HFFc6 (cell line): ENCODE measurements at regions not wholly inside any gene's neighbourhood (a gene's known extent, or its start where the extent isn't known, plus 50 kb on each side); places are given as distances from the start of the nearest gene placed in this dataset.

Experiments
- DNase-seq: peaks from one replicate; pipeline ENCODE4 v3.0.0-alpha.2; 2018
- H3K27ac Mint-ChIP-seq: 2 replicates; pipeline ENCODE4 v1.8.0; 2020; ENCODE audit warnings: mild to moderate bottlenecking, mixed read lengths
- H3K27me3 Mint-ChIP-seq: 2 replicates; pipeline ENCODE4 v1.8.0; 2021; ENCODE audit warnings: mild to moderate bottlenecking, moderate library complexity, mixed read lengths; ENCODE audit not compliant: insufficient read depth
- H3K36me3 Mint-ChIP-seq: 2 replicates; pipeline ENCODE4 v1.8.0; 2021; ENCODE audit warnings: low read depth, mixed read lengths
- H3K4me1 Mint-ChIP-seq: 2 replicates; pipeline ENCODE4 v1.8.0; 2020; ENCODE audit warnings: low read depth, mixed read lengths
- H3K4me3 Mint-ChIP-seq: 2 replicates; pipeline ENCODE4 v1.8.0; 2020; ENCODE audit warnings: mild to moderate bottlenecking, moderate library complexity, mixed read lengths
- H3K9me3 Mint-ChIP-seq: 2 replicates; pipeline ENCODE4 v1.8.0; 2020; ENCODE audit warnings: mild to moderate bottlenecking, mixed read lengths
- TF ChIP-seq, protein P1 (sequence below): fragments of 200-600 bp; sonication (generic); IDR thresholded peaks from 2 replicates; pipeline ENCODE4 v1.5.0; 2021; ENCODE audit warnings: antibody characterized with exemption, mild to moderate bottlenecking

DNA sequence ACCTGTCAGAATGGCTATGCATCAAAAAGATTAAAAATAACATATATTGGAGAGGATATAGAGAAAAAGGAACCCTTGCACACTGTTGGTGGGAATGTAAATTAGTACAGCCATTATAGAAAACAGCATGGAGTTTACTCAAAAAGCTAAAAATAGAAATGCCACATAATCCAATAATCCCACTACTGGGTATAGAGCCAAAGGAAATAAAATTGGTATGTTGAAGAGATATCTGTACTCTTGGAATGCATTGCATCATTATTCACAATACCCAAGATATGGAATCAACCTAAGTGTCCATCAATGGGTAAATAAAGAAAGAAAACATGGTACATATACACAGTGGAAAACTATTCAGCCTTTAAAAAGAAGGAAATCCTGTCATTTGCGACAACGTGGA, 77.2 kb downstream of the C1D start:
- no peak for DNase-seq
- no peaks in the 10 kb centered on the region for H3K36me3 Mint-ChIP-seq
- peaks cover 21% of the 10 kb centered on the region for H3K4me1 Mint-ChIP-seq
- peaks cover 3% of the 10 kb centered on the region; the same call in 1 of the 2 replicates for H3K27me3 Mint-ChIP-seq
- no peaks in the 10 kb centered on the region for H3K9me3 Mint-ChIP-seq
- TF ChIP-seq, protein P1, sequence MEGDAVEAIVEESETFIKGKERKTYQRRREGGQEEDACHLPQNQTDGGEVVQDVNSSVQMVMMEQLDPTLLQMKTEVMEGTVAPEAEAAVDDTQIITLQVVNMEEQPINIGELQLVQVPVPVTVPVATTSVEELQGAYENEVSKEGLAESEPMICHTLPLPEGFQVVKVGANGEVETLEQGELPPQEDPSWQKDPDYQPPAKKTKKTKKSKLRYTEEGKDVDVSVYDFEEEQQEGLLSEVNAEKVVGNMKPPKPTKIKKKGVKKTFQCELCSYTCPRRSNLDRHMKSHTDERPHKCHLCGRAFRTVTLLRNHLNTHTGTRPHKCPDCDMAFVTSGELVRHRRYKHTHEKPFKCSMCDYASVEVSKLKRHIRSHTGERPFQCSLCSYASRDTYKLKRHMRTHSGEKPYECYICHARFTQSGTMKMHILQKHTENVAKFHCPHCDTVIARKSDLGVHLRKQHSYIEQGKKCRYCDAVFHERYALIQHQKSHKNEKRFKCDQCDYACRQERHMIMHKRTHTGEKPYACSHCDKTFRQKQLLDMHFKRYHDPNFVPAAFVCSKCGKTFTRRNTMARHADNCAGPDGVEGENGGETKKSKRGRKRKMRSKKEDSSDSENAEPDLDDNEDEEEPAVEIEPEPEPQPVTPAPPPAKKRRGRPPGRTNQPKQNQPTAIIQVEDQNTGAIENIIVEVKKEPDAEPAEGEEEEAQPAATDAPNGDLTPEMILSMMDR, result no peak
- no peak overlapping the region for H3K27ac Mint-ChIP-seq
- no peak overlapping the region for H3K4me3 Mint-ChIP-seq

DNA sequence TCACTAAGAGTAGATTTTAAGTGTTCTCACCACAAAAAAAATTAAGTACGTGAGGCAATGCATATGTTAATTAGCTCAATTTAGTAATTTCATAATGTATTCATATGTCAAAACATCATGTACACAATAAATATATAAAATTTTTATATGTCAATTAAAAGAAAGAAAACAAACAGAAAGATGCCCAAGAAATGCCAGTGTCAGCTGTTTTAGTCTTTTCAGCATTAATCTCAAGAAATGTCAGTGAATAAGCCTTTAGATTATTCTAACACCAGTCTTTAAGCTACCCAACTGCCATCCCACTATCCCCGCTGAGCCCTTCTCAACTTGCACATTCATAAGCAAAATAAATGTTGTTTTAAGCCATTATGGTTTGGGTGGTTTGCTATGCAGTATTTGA, 76.5 kb downstream of the C1D start:
- Mint-ChIP-seq H3K4me1 (peaks cover 21% of the 10 kb centered on the region), H3K9me3 (no peaks in the 10 kb centered on the region), H3K36me3 (no peaks in the 10 kb centered on the region), H3K27me3 (peaks cover 3% of the 10 kb centered on the region; the same call in 1 of the 2 replicates), H3K27ac (no peak overlapping the region), H3K4me3 (no peak overlapping the region)
- TF ChIP-seq, protein P1, result no peak
- DNase-seq, result no peak
